RWPE1 (cell line): ENCODE measurements at regions not wholly inside any gene's neighbourhood (a gene's known extent, or its start where the extent isn't known, plus 50 kb on each side); places are given as distances from the start of the nearest gene placed in this dataset.

Experiments
- CTCF ChIA-PET: fragments of 350-600 bp; sonication (Branson Sonifier 250); formaldehyde crosslinking; extraction: SDS; loops from one replicate; lab custom pipeline; 2021; lab: Yijun Ruan, JAX
- POLR2A ChIA-PET: fragments of 400-600 bp; formaldehyde crosslinking; extraction: SDS; loops from one replicate; lab custom pipeline; 2020; ENCODE audit warnings: antibody characterized with exemption; ENCODE audit not compliant: low non-redundant PET; lab: Yijun Ruan, JAX
- DNase-seq: peaks from one replicate; pipeline ENCODE4 v3.0.0; 2012; ENCODE audit warnings: low spot score
- H3K27ac ChIP-seq: fragments of 450-650 bp; 2 replicates; pipeline ENCODE4 v1.5.1; 2017
- CTCF ChIP-seq: fragments of 450-650 bp; conservative IDR thresholded peaks from 2 replicates; pipeline ENCODE4 v1.5.1; 2017; ENCODE audit warnings: low read depth, mild to moderate bottlenecking

GRCh38 chr2:105573490-105573889, 171.2 kb upstream of the NCK2 start:
- POLR2A ChIA-PET: no interaction called here
- DNase-seq: no peak

GRCh38 chr2:105571445-105571987, 172.7 kb upstream of the FHL2 start:
- POLR2A ChIA-PET: no interaction called here
- TF ChIP-seq CTCF: no peak
- CTCF ChIA-PET: no interaction called here
- no peak for DNase-seq
- no peak overlapping the region for H3K27ac ChIP-seq

More at GRCh38 chr2:105573490-105573889, 171.2 kb upstream of the NCK2 start:
- H3K27ac ChIP-seq: no peak overlapping the region
- CTCF ChIA-PET: no interaction called here
- TF ChIP-seq CTCF: no peak

GRCh38 chr2:105570757-105571156, 171.9 kb upstream of the FHL2 start:
- ChIA-PET CTCF (no interaction called here), POLR2A (no interaction called here)
- no peak overlapping the region for H3K27ac ChIP-seq
- no peak for DNase-seq
- no peak for TF ChIP-seq CTCF

GRCh38 chr2:105570326-105570725, 171.5 kb upstream of the FHL2 start:
- ChIA-PET POLR2A (no interaction called here), CTCF (no interaction called here)
- DNase-seq: no peak
- no peak for TF ChIP-seq CTCF
- no peak overlapping the region for H3K27ac ChIP-seq

GRCh38 chr2:105569606-105570005, 170.8 kb upstream of the FHL2 start:
- CTCF ChIA-PET: no interaction called here
- no peak for TF ChIP-seq CTCF
- DNase-seq: no peak
- H3K27ac ChIP-seq: no peak overlapping the region
- POLR2A ChIA-PET: no interaction called here

GRCh38 chr2:105567996-105568494, 169.2 kb upstream of the FHL2 start:
- no peak for DNase-seq
- TF ChIP-seq CTCF: no peak
- CTCF ChIA-PET: interaction anchor here (0.6 kb wide), 1 partner anchor 70 kb away, joined by 3 read pairs; no protein-coding TSS in a partner anchor
- H3K27ac ChIP-seq: no peak overlapping the region
- POLR2A ChIA-PET: no interaction called here
